HG03280 (cell line): ENCODE measurements at regions not wholly inside any gene's neighbourhood (a gene's known extent, or its start where the extent isn't known, plus 50 kb on each side); places are given as distances from the start of the nearest gene placed in this dataset.
"Not testable (repeated sequence)": the region's sequence is repeated elsewhere in the genome, so short reads cannot be mapped to it uniquely, and the experiment has no call there.

Experiments used
- ATAC-seq: cut with Tn5 transposase; IDR thresholded peaks from one replicate; pipeline ENCODE4 v1.9.1; 2021; ENCODE audit warnings: mild to moderate bottlenecking, moderate library complexity; ENCODE audit not compliant: unreplicated experiment

DNA sequence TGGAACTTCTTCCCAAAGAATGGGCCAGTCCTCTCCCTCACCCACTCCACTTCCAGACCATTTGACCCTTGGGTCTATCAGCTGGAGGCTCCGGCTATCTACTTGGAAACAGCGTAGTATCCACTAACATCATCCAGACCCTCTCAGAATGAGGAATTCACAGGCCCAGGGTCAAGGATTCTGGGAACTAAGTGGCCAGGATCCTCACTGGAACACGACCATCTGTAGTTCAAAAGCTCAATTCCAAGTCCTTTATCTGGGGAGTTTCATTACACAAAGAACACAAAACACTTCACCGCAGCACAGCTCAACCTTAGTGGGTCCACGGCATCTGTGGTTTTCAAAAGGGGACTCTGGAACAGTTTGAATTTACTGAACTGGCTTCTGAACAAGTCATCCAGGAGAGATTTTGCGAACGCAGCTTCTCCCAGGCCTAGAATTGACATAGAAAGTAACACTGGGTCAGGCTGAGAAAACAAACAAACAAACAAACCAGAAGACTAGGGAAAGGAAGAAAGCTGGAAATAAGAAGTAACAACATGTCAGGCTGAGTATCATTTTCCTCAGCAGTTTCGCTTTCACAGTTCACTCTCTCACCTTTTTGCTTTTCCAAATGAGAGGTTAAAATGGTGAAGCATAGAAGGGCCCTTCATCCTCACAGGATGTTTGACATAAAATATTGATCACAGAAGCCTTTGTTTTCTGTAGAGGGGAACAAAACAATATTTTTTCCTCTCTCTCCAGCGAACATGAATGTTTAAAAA, 57.6 kb upstream of the USP6NL start:
- no peak for ATAC-seq

DNA sequence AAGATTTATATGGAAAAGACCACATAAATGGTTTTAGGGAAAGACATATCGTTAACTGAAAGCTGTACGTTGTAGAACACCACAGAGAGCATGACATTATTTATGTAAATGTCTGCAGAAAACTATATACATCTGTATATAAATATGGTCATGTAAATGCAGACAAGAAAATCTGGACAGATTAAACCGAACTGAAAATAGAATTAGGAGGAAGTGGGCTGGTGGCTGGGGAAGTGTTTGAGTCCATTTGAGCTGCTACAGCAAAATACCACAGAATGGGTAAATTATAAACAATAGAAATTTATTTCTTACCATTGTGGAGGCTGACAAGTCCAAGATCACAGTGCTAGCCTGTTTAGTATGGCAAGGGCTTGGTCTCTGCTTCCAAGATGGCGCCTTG, 56.3 kb upstream of the USP6NL start:
- no peak for ATAC-seq

GRCh38 chr10:11663763-11664555, 52.5 kb upstream of the USP6NL start:
- ATAC-seq: peak; percentile 79

DNA sequence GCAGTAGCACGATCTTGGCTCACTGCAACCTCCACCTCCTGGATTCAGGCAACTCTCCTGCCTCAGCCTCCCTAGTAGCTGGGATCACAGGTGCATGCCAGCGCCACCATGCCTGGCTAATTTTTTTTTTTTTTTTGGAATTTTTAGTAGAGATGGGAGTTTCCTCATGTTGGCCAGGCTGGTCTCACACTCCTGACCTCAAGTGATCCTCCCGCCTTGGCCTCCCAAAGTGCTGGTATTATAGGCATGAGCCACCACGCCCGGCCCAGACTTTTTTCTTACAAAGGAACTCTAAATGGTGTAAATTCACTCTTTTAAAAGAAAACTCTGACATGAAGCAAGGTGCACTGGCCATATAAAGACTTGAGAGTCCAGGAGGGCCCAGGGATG, 51.7 kb upstream of the USP6NL start:
- ATAC-seq: not testable (repeated sequence)

DNA sequence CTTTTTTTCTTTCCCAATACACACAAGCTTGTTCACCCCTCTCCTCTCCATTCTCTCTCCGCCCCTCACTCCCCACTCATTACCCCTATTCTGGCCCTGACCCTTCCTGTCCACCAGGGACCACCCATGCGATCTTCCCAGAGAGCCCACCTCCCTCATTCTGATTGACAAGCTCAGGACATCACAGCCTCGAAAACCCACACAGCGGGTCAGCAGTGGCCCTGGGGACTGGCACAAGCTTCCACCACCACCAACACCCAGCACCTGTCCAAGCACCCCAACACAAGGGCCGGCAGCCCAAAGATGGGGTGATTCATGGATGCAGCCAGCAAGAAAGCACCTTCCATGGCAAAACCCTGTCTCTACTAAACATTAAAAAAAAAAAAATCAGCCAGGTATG, 50.0 kb upstream of the USP6NL start:
- ATAC-seq: no peak
